ENCODE measurements at regions not wholly inside any gene's neighbourhood (a gene's known extent, or its start where the extent isn't known, plus 50 kb on each side); places are given as distances from the start of the nearest gene placed in this dataset.

- no peak for DNase-seq
- Histone ChIP-seq H3K4me1 (ENCODE audit: control insufficient read depth, insufficient read depth, low read length) (no peaks in the 10 kb centered on the region), H3K27me3 (ENCODE audit: control insufficient read depth, insufficient read depth) (no peaks in the 10 kb centered on the region), H3K9me3 (ENCODE audit: control insufficient read depth, low read length) (no peaks in the 10 kb centered on the region), H3K27ac (ENCODE audit: low read length) (no peak overlapping the region), H3K4me3 (ENCODE audit: low read length) (no peak overlapping the region)
- 90% methylated on average over 5 of the region's 5 CpGs for WGBS
- intact Hi-C loops (cut with DNase I), result no loop called here
- ATAC-seq, result no peak
Observed at GRCh38 chr5:99949361-99949760, 585.8 kb upstream of the FAM174A start.

DNA sequence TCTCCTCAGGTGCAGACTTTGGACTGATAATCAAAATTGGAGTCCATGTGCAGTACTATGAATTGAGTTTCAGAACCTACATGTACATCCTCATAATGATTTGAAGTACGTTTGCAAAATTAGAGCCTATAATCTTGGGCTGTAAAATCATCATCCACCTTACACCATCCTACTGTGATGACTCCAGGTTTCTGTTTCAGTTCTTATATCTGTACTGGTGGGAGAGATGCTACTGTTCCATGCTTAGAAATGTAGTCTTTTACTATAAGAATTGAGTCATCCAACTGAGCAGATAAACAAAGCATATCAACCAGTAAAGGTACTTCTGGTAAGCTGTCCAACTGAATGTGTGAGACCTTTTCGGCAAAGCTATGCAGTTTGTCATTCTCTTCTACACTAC lies 586.3 kb upstream of the FAM174A start:
- DNase-seq (no peak), ATAC-seq (no peak)
- Histone ChIP-seq H3K4me3 (ENCODE audit: low read length) (no peak overlapping the region), H3K27me3 (ENCODE audit: control insufficient read depth, insufficient read depth) (no peaks in the 10 kb centered on the region), H3K4me1 (ENCODE audit: control insufficient read depth, insufficient read depth, low read length) (no peaks in the 10 kb centered on the region), H3K27ac (ENCODE audit: low read length) (no peak overlapping the region), H3K9me3 (ENCODE audit: control insufficient read depth, low read length) (no peaks in the 10 kb centered on the region)
- WGBS, result 79% methylated on average over 2 of the region's 2 CpGs
- intact Hi-C loops (cut with DNase I), result no loop called here

GRCh38 chr5:99945478-99946442 lies 589.4 kb upstream of the FAM174A start:
- Histone ChIP-seq H3K4me1 (ENCODE audit: control insufficient read depth, insufficient read depth, low read length) (no peaks in the 10 kb centered on the region), H3K9me3 (ENCODE audit: control insufficient read depth, low read length) (no peaks in the 10 kb centered on the region), H3K27me3 (ENCODE audit: control insufficient read depth, insufficient read depth) (no peaks in the 10 kb centered on the region), H3K27ac (ENCODE audit: low read length) (no peak overlapping the region), H3K4me3 (ENCODE audit: low read length) (no peak overlapping the region)
- 78% methylated on average over 12 of the region's 12 CpGs for WGBS
- no peak for ATAC-seq
- intact Hi-C loops (cut with DNase I), result no loop called here
- DNase-seq, result no peak

- intact Hi-C loops (cut with DNase I), result no loop called here
- ATAC-seq (no peak), DNase-seq (no peak)
- Histone ChIP-seq H3K4me1 (ENCODE audit: control insufficient read depth, insufficient read depth, low read length) (no peaks in the 10 kb centered on the region), H3K27ac (ENCODE audit: low read length) (no peak overlapping the region), H3K9me3 (ENCODE audit: control insufficient read depth, low read length) (no peaks in the 10 kb centered on the region), H3K4me3 (ENCODE audit: low read length) (no peak overlapping the region), H3K27me3 (ENCODE audit: control insufficient read depth, insufficient read depth) (no peaks in the 10 kb centered on the region)
Observed at GRCh38 chr5:99940540-99940939, 594.6 kb upstream of the FAM174A start.

DNA sequence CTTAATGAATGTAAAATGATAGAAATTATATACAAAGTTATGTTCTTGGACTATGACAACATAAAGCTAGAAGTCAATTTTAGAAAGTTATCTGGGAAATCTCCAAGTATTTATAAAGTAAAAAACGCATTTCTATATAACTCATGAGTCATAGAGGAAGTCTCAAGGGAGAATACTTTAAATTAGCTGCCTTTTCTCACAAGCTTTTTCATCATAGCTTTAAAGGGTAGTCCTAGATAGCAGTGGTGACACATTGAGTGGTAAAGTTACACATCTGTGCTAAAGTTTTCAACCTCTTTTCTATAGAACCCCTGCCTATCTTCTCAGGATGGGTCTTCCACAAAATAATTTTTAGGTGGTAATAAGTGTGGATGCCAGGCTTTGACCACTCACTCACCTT lies 598.3 kb upstream of the FAM174A start:
- intact Hi-C loops (cut with DNase I), result no loop called here
- 10% methylated on average over 1 of the region's 1 CpG for WGBS
- ATAC-seq, result no peak
- Histone ChIP-seq H3K4me1 (ENCODE audit: control insufficient read depth, insufficient read depth, low read length) (no peaks in the 10 kb centered on the region), H3K27ac (ENCODE audit: low read length) (no peak overlapping the region), H3K9me3 (ENCODE audit: control insufficient read depth, low read length) (no peaks in the 10 kb centered on the region), H3K4me3 (ENCODE audit: low read length) (no peak overlapping the region), H3K27me3 (ENCODE audit: control insufficient read depth, insufficient read depth) (no peaks in the 10 kb centered on the region)
- DNase-seq, result no peak

- ATAC-seq, result no peak
- DNase-seq, result no peak
- no peak overlapping the region for H3K4me3 ChIP-seq (ENCODE audit: low read length)
- no peak overlapping the region for H3K27ac ChIP-seq (ENCODE audit: low read length)
- no peaks in the 10 kb centered on the region for H3K4me1 ChIP-seq (ENCODE audit: control insufficient read depth, insufficient read depth, low read length)
- intact Hi-C loops (cut with DNase I), result no loop called here
- H3K27me3 ChIP-seq (ENCODE audit: control insufficient read depth, insufficient read depth), result no peaks in the 10 kb centered on the region
- no peaks in the 10 kb centered on the region for H3K9me3 ChIP-seq (ENCODE audit: control insufficient read depth, low read length)
Observed at GRCh38 chr5:99929806-99930135, 605.4 kb upstream of the FAM174A start.

DNA sequence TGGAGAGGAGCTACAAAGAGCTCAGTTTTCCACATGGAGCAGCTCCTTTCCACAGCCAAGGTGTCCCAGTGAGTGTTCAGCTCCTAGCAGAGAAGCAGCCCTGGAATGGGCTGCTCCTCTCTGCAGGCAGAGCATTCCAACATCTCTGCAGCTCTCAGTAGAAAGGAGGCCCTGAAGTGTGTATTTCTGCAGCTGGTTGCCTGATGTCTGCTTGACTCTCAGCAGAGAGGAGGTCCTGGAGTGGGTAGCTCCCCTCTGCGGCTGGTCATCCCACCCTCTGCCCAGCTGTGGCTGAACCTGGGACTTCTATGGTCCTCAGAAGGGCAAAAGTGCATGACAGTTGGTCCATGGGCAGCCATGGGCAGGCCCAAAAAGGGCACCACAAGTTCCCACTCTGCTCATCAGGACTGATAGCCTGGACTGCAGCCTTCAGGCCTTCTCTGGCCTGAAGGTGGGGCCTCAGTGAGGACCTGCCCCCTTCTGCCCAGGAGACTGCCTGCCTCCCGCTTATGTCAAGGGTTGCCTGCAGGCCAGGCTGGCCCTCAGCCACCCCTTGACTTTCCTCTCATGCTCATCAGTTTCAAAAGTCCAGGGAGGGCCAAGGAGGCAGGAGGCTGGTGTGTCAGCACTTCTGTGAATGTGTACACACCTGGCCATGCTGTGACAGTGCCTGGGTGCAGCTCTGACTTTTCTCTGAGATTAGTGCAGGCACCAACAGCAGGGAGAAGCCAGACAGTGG lies 605.9 kb upstream of the FAM174A start:
- DNase-seq (no peak), ATAC-seq (no peak)
- 89% methylated on average over 2 of the region's 2 CpGs for WGBS

DNA sequence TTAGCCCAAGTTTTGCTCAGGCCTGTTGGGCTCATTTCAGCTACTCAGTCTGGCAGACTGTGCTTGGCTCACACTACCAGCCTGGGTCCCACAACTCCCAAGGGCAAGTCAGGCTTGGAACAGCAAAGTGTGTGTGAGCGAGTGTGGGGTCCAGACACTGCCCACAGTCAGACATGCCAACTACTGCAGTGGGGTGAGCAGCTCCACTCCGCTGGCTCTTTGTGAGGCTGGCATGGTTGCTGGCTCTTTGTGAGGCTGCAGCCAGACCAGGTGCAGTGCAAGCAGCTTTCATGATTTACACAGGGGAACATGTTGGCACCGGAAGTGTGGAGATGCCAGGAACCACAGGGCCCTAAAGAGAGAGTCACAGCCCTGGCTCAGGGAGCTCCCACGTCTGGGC lies 606.7 kb upstream of the FAM174A start:
- Histone ChIP-seq H3K27ac (ENCODE audit: low read length) (no peak overlapping the region), H3K4me3 (ENCODE audit: low read length) (no peak overlapping the region), H3K9me3 (ENCODE audit: control insufficient read depth, low read length) (no peaks in the 10 kb centered on the region), H3K27me3 (ENCODE audit: control insufficient read depth, insufficient read depth) (no peaks in the 10 kb centered on the region), H3K4me1 (ENCODE audit: control insufficient read depth, insufficient read depth, low read length) (no peaks in the 10 kb centered on the region)
- WGBS, result 79% methylated on average over 4 of the region's 4 CpGs
- ATAC-seq (no peak), DNase-seq (no peak)
- intact Hi-C loops (cut with DNase I), result no loop called here

More for the DNA sequence above, 605.9 kb upstream of the FAM174A start:
- H3K9me3 ChIP-seq (ENCODE audit: control insufficient read depth, low read length), result no peaks in the 10 kb centered on the region
- no peaks in the 10 kb centered on the region for H3K27me3 ChIP-seq (ENCODE audit: control insufficient read depth, insufficient read depth)
- no peaks in the 10 kb centered on the region for H3K4me1 ChIP-seq (ENCODE audit: control insufficient read depth, insufficient read depth, low read length)
- H3K4me3 ChIP-seq (ENCODE audit: low read length), result no peak overlapping the region
- H3K27ac ChIP-seq (ENCODE audit: low read length), result no peak overlapping the region
- intact Hi-C loops (cut with DNase I), result no loop called here

- DNase-seq (no peak), ATAC-seq (no peak)
- H3K27me3 ChIP-seq (ENCODE audit: control insufficient read depth, insufficient read depth), result no peaks in the 10 kb centered on the region
- no peak overlapping the region for H3K27ac ChIP-seq (ENCODE audit: low read length)
- no peaks in the 10 kb centered on the region for H3K4me1 ChIP-seq (ENCODE audit: control insufficient read depth, insufficient read depth, low read length)
- 43% methylated on average over 1 of the region's 1 CpG for whole genome bisulfite sequencing
- H3K9me3 ChIP-seq (ENCODE audit: control insufficient read depth, low read length), result no peaks in the 10 kb centered on the region
- no peak overlapping the region for H3K4me3 ChIP-seq (ENCODE audit: low read length)
- intact Hi-C loops (cut with DNase I), result no loop called here
Observed at GRCh38 chr5:99926463-99926862, 608.7 kb upstream of the FAM174A start.

- no peaks in the 10 kb centered on the region for H3K4me1 ChIP-seq (ENCODE audit: control insufficient read depth, insufficient read depth, low read length)
- intact Hi-C loops (cut with DNase I), result no loop called here
- H3K4me3 ChIP-seq (ENCODE audit: low read length), result no peak overlapping the region
- H3K9me3 ChIP-seq (ENCODE audit: control insufficient read depth, low read length), result no peaks in the 10 kb centered on the region
- no peak overlapping the region for H3K27ac ChIP-seq (ENCODE audit: low read length)
- DNase-seq (no peak), ATAC-seq (no peak)
- no peaks in the 10 kb centered on the region for H3K27me3 ChIP-seq (ENCODE audit: control insufficient read depth, insufficient read depth)
Observed at GRCh38 chr5:99922386-99922785, 612.8 kb upstream of the FAM174A start.

DNA sequence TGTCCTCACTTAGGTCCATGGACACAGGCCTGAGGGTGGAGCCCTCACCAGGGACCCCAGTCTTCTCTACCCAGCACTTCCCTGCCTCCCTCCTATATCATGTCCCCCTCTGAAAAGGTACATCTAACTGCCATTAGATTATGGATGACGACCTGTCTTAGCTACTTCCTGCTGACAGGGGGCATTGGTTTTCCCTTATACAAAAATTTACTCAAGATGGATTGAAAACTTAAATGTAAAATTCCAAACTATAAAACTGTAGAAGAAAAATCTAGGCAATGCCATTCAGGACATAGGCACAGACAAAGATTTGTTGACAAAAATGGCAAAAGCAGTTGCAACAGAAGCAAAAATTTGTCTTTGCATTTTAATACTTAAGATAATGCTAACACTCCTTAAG lies 623.2 kb upstream of the FAM174A start:
- DNase-seq (no peak), ATAC-seq (no peak)
- 48% methylated on average over 1 of the region's 1 CpG for WGBS

More for the DNA sequence above, 623.2 kb upstream of the FAM174A start:
- Histone ChIP-seq H3K27me3 (ENCODE audit: control insufficient read depth, insufficient read depth) (no peaks in the 10 kb centered on the region), H3K9me3 (ENCODE audit: control insufficient read depth, low read length) (no peaks in the 10 kb centered on the region), H3K4me1 (ENCODE audit: control insufficient read depth, insufficient read depth, low read length) (no peaks in the 10 kb centered on the region), H3K27ac (ENCODE audit: low read length) (no peak overlapping the region), H3K4me3 (ENCODE audit: low read length) (no peak overlapping the region)
- intact Hi-C loops (cut with DNase I), result no loop called here

All from right cardiac atrium (tissue), 5 donors.